NCI-H146 treated with DMSO at 0.1 percent for 48 hours (cell line): ENCODE measurements at regions not wholly inside any gene's neighbourhood (a gene's known extent, or its start where the extent isn't known, plus 50 kb on each side); places are given as distances from the start of the nearest gene placed in this dataset.
"Not testable (repeated sequence)": the region's sequence is repeated elsewhere in the genome, so short reads cannot be mapped to it uniquely, and the experiment has no call there.

Source experiments
- DNase-seq: peaks from one replicate; lab custom pipeline; 2025; ENCODE audit not compliant: unreplicated experiment; lab: John Stamatoyannopoulos, UW

DNA sequence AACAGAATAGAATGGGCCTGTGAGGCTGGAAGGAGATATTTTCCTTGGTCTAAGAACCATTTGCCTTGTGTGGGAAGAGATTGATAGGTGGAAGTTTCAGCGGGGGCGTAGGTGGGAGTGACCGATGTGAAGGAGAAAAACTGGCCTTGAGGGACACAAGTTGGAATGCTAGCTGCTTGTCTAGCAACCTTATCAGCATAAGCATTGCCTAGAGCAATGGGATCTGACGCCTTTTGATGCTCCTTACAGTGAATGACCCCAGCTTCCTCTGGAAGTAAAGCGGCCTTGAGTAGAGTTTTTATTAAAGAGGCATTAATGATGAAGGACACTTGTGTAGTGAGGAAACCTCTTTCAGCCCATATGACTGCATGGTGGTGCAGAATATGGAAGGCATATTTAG, 843.8 kb upstream of the ANO3 start:
- not testable (repeated sequence) for DNase-seq

- DNase-seq: not testable (repeated sequence)
Observed at GRCh38 chr11:25501426-25501825, 830.5 kb upstream of the ANO3 start.

DNA sequence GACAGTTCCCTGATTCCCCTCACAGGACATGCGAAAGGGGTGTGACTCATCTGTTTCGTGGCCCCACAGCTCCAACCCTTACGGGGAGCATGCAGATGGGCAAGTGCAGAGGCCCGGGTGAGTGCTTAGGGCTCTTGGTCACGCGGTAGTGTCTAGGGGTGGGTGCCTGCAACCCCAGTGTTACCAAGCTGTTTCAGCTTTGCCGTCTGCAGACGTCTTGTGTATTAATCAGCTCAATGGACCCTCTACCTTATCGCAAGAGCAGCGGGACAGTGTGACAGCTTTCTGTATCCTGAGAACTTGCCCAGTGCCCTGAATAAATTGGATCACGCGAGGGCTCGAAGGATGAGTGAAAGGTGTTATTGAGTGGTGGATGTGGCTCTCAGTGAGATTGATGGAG, 816.4 kb upstream of the ANO3 start:
- DNase-seq: no peak

- no peak for DNase-seq
Observed at GRCh38 chr11:25520459-25520858, 811.5 kb upstream of the ANO3 start.

DNA sequence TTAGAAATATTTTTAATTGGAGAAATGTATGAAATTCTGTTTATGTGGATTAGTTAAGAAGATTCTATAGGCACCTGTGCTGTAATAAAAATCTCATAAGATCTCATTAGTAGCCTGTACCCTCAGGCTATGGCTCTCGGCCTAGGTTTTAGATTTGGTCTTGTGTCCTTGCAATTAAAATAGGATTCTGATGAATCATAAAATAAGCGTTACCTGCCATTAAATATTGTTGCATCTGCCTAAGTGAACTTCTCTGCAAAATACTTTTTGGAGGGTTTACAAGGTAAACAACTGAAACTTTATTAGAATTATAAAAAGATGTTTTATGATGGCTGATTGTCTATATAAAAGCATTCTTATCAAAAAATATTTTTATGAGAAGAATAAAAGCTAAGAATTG, 804.1 kb upstream of the ANO3 start:
- DNase-seq: no peak

- no peak for DNase-seq
Observed at GRCh38 chr11:25529572-25529971, 802.4 kb upstream of the ANO3 start.

GRCh38 chr11:25535467-25536272, 796.3 kb upstream of the ANO3 start:
- DNase-seq: no peak

- no peak for DNase-seq
Observed at GRCh38 chr11:25536289-25536688, 795.6 kb upstream of the ANO3 start.

DNA sequence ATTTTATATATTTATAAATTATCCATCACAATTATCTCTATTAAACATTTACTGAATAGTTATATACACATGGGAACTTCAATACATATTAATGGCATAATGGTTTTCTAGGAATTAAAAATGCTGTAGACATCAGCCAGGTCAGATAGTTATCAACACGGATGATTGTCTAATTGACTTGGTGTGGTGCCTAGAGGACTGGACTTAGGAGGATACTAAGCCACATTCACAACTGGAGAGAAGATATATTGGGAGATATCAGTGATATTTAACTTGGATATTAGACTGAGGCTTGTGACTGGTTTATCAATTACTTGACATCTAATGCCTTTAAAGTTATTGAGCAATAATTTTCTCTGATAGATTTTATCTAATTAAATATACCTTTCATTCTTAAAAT, 794.5 kb upstream of the ANO3 start:
- no peak for DNase-seq

- no peak for DNase-seq
Observed at GRCh38 chr11:25547292-25547691, 784.6 kb upstream of the ANO3 start.

- DNase-seq: no peak
Observed at GRCh38 chr11:25562417-25562816, 769.5 kb upstream of the ANO3 start.

DNA sequence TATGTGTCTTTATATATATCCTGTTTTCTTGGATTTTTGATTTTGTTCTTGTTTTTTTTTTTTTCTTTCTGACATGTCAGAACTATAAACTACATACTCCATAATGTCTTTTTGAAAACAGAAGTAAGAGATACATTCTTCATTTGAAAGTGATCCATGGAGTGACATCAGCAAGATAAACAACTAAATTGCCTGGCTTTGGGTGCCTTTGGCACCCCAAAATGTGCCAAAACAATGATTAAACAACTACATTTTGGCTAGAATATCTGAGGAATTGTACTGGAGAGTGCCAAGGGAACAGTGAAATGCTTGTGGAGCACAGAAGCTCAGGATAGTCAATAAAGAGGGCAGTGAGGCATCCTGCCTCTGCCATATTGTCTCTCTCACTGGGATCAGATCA, 766.1 kb upstream of the ANO3 start:
- DNase-seq: no peak

- no peak for DNase-seq
Observed at GRCh38 chr11:25566298-25567200, 765.4 kb upstream of the ANO3 start.

DNA sequence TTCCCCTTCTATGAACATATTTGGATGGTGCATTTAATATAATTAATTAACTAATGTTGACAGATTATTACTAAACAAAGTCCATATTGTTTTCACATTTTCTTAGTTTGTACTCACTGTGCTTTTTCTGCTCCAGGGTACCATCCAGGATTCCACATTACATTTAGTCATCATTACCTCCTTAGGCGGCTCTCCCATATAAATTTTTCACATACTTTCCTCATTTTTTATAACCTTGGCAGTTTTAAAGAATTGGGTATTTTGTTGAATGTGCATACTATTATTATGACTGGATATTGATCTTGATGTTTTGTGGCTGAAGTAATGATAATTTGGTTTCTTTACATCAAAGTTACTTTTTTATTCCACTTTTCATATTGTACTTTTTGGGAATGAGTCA, 755.6 kb upstream of the ANO3 start:
- no peak for DNase-seq

DNA sequence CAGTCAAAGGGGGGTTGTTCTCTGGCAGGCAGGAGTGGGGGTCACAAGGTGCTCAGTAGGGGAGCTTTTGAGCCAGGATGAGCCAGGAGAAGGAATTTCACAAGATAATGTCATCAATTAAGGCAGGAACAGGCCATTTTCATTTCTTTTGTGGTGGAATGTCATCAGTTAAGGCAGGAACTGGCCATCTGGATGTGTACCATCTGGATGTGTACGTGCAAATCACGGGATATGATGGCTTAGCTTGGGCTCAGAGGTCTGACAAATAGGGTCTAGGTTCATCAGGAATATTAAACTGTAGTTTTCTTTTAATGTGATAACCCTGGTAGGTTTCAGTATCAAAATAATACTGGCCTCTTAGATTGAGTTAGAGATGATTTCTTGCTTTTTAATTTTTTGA, 752.4 kb upstream of the ANO3 start:
- DNase-seq: not testable (repeated sequence)

GRCh38 chr11:25583596-25583995, 748.3 kb upstream of the ANO3 start:
- no peak for DNase-seq

- DNase-seq: no peak
Observed at GRCh38 chr11:25587496-25587895, 744.4 kb upstream of the ANO3 start.

DNA sequence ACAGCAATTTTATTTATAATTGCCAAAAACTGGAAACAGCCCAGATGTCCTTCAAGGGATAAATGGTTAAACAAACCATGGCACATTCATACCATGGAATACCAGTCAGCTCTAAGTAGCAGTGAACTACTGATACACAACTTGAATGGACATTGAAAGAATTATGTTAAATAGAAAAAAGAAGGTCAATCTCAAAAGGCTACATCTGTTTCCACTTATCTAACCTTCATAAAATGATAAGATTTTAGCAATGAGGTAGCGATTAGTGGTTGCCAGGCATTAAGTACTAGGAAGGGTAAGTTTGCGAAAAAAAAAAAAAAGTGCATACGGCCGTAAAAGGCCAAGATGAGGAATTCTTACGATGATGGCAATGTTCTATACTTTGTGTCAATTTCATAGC, 738.7 kb upstream of the ANO3 start:
- no peak for DNase-seq

GRCh38 chr11:25596701-25597100, 735.2 kb upstream of the ANO3 start:
- no peak for DNase-seq

GRCh38 chr11:25597696-25598095, 734.2 kb upstream of the ANO3 start:
- DNase-seq: no peak

- DNase-seq: no peak
Observed at GRCh38 chr11:25602149-25602548, 729.8 kb upstream of the ANO3 start.

DNA sequence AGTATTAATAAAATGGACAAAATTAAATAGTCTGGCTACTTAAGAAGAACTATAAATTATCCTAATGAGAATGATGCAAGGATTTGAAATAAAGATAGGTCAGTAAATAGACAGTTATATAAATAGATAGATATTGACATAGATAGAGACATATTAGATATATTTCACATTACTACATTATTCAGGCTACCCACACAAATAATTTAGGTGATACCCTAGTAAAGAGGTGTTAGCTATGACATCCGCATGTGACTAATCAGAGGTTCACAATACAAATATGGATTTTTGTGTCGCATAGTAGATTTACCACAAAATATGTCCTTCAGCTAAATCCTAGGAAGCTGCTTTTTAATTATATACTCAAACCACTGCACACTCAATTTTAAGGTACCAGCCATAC, 729.0 kb upstream of the ANO3 start:
- DNase-seq: no peak
